ENCODE measurements at regions not wholly inside any gene's neighbourhood (a gene's known extent, or its start where the extent isn't known, plus 50 kb on each side); places are given as distances from the start of the nearest gene placed in this dataset.
"Not testable (repeated sequence)": the region's sequence is repeated elsewhere in the genome, so short reads cannot be mapped to it uniquely, and the experiment has no call there.

DNA sequence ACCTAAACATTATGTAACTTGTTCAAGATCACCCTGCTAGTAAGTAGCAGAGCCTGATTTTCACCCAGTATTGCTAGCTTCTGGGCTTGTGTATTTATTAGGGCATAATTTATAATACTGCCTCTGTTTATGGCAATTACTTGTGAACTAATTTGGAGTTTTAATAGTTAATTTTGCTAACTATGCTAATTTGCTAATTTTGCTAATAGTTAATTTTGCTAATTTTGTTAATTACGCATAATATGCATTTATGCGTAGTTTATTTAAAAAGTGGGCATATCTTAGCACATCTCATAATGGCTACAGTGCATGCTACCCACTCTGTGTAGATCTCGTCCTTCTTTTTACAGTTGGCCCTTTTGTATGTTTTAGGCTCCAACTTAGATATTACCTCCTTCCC, 898.1 kb upstream of the EPHA5 start:
- H3K4me3 ChIP-seq (ENCODE audit: low read depth, low read length) = no peak overlapping the region
- H3K36me3 ChIP-seq (ENCODE audit: control insufficient read depth, insufficient read depth, low read length) = no peaks in the 10 kb centered on the region
- no peak for DNase-seq (ENCODE audit: low read depth)
- TF ChIP-seq, protein P1, sequence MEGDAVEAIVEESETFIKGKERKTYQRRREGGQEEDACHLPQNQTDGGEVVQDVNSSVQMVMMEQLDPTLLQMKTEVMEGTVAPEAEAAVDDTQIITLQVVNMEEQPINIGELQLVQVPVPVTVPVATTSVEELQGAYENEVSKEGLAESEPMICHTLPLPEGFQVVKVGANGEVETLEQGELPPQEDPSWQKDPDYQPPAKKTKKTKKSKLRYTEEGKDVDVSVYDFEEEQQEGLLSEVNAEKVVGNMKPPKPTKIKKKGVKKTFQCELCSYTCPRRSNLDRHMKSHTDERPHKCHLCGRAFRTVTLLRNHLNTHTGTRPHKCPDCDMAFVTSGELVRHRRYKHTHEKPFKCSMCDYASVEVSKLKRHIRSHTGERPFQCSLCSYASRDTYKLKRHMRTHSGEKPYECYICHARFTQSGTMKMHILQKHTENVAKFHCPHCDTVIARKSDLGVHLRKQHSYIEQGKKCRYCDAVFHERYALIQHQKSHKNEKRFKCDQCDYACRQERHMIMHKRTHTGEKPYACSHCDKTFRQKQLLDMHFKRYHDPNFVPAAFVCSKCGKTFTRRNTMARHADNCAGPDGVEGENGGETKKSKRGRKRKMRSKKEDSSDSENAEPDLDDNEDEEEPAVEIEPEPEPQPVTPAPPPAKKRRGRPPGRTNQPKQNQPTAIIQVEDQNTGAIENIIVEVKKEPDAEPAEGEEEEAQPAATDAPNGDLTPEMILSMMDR (IDR thresholded peaks at IDR 0.05; ENCODE audit: insufficient read depth, low read length, poor library complexity, severe bottlenecking) = no peak
- no peaks in the 10 kb centered on the region for H3K27me3 ChIP-seq (ENCODE audit: control insufficient read depth, insufficient read depth, low read length)

DNA sequence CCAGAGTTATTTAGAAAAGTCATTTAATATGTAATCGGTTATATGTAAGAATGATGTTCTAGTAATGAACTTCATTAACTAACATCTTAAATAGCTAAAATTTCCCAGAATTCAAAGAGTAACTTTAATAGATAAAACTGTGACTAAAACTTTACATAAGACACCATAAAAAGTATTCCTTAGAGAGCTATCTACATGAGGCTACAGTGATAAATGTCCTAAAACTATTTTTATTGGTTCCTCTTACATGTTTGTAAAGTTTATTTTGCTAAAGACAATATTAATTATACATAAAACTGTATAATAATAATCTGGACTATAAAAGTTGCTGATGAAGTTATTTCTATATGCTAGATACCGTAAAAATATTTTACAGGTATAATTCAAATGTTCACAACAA, 897.7 kb upstream of the EPHA5 start:
- H3K36me3 ChIP-seq (ENCODE audit: control insufficient read depth, insufficient read depth, low read length) = no peaks in the 10 kb centered on the region
- no peak for DNase-seq (ENCODE audit: low read depth)
- no peak overlapping the region for H3K4me3 ChIP-seq (ENCODE audit: low read depth, low read length)
- no peaks in the 10 kb centered on the region for H3K27me3 ChIP-seq (ENCODE audit: control insufficient read depth, insufficient read depth, low read length)
- TF ChIP-seq, protein P1 (IDR thresholded peaks at IDR 0.05; ENCODE audit: insufficient read depth, low read length, poor library complexity, severe bottlenecking) = no peak

DNA sequence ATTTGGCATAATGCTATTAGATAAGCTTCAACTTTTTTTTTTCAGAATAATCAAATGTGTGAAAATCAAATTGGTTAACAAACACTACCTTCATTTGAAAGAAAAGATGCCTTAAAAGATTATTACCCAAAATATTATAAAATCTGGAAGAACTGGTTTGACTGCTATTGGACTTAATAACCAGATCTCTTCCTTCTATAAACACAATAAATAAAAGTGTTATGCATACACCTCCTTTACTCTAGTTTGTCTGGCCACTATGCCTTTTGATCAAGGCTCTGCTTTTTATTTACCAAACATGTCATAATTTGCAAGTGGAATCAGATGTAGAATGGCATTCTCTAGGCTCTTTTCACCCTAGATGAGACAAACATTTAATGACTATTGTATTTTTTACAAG, 897.3 kb upstream of the EPHA5 start:
- TF ChIP-seq, protein P1 (IDR thresholded peaks at IDR 0.05; ENCODE audit: insufficient read depth, low read length, poor library complexity, severe bottlenecking) = no peak
- Histone ChIP-seq H3K27me3 (ENCODE audit: control insufficient read depth, insufficient read depth, low read length) (no peaks in the 10 kb centered on the region), H3K4me3 (ENCODE audit: low read depth, low read length) (no peak overlapping the region)

DNA sequence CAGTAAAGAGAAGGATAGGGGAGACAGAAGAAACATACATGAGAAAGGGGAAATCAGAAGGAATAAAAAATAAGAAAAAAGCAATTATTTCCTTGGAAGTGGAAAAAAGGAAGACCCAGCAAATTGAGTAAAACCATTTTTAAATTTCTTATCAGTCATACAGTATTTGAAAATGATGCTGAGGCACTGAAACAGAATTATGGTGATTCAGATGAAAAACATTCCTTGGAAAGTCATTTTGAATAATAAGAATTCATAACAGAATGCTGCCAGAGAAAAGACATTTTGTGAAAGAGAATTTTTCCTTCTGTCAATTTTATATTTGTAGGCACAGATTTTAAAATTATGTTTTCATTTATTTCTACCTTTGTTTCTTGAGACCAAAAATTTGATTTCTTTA, 895.5 kb upstream of the EPHA5 start:
- TF ChIP-seq, protein P1 (IDR thresholded peaks at IDR 0.05; ENCODE audit: insufficient read depth, low read length, poor library complexity, severe bottlenecking) = no peak
- DNase-seq (ENCODE audit: low read depth) = no peak
- Histone ChIP-seq H3K36me3 (ENCODE audit: control insufficient read depth, insufficient read depth, low read length) (no peaks in the 10 kb centered on the region), H3K4me3 (ENCODE audit: low read depth, low read length) (no peak overlapping the region), H3K27me3 (ENCODE audit: control insufficient read depth, insufficient read depth, low read length) (no peaks in the 10 kb centered on the region)

More for the DNA sequence above, 897.3 kb upstream of the EPHA5 start:
- no peaks in the 10 kb centered on the region for H3K36me3 ChIP-seq (ENCODE audit: control insufficient read depth, insufficient read depth, low read length)
- DNase-seq (ENCODE audit: low read depth) = no peak

DNA sequence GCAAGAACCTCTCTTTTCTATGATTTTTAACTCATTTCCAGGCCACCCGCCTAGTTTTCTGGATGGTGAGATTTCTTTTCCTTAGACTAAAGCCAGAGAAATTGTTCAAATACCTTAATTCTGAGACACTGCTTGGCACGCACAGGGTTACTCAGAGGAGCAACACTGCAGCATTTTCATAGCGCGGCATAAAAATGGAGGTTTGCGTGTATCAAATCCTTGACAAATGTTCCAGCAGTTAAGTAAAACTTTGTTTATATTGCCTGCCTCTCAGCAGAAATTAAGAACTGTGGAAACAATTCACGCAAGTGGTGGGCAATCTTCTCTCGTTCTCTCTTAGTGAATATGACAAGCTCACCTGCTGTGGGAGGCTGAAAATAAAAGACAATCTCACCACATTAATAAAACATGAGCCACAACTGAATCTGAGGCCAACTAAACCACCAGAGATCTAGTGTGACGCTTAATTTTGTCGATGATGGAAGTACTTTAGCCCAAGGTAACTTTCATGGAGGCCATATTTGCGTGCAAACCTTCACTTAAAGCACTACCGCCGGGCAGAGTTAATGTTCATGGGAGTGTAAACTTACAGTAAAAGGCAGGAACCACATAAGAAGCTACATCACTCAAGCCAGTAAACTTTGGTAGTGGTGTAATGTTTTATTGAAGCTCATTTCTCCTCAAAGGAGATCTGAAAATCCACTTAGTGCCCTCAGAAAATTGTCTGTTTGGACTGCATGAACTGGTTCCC, 894.8 kb upstream of the EPHA5 start:
- H3K36me3 ChIP-seq (ENCODE audit: control insufficient read depth, insufficient read depth, low read length) = no peaks in the 10 kb centered on the region
- no peaks in the 10 kb centered on the region for H3K27me3 ChIP-seq (ENCODE audit: control insufficient read depth, insufficient read depth, low read length)
- no peak overlapping the region for H3K4me3 ChIP-seq (ENCODE audit: low read depth, low read length)
- TF ChIP-seq, protein P1 (IDR thresholded peaks at IDR 0.05; ENCODE audit: insufficient read depth, low read length, poor library complexity, severe bottlenecking) = no peak
- DNase-seq (ENCODE audit: low read depth) = no peak

DNA sequence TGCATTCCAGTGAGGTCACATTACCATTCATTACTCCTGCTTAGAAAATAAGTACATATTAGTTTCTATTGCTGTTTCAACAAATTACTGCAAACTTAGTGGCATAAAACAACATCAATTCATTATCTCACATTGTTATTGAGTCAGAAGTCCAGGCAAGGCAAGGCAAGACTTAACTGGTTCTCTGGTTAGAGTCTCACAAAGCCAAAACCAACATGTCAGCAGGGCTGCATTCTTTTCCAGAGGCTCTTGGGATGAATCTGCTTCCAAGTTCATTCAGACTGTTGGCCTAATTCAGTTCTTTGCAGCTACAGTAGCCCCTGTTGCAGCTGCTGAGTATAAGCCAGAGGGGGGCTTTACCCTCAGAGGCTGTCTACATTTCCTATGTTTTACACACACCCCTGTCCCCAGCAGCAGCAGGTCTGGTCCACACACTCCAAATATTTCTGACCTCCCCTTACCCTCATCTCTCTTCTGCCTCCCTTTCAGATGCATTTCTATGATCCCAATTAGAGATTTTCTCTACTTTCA, 892.1 kb upstream of the EPHA5 start:
- DNase-seq (ENCODE audit: low read depth) = no peak
- Histone ChIP-seq H3K36me3 (ENCODE audit: control insufficient read depth, insufficient read depth, low read length) (no peaks in the 10 kb centered on the region), H3K4me3 (ENCODE audit: low read depth, low read length) (no peak overlapping the region), H3K27me3 (ENCODE audit: control insufficient read depth, insufficient read depth, low read length) (no peaks in the 10 kb centered on the region)
- TF ChIP-seq, protein P1 (IDR thresholded peaks at IDR 0.05; ENCODE audit: insufficient read depth, low read length, poor library complexity, severe bottlenecking) = no peak

DNA sequence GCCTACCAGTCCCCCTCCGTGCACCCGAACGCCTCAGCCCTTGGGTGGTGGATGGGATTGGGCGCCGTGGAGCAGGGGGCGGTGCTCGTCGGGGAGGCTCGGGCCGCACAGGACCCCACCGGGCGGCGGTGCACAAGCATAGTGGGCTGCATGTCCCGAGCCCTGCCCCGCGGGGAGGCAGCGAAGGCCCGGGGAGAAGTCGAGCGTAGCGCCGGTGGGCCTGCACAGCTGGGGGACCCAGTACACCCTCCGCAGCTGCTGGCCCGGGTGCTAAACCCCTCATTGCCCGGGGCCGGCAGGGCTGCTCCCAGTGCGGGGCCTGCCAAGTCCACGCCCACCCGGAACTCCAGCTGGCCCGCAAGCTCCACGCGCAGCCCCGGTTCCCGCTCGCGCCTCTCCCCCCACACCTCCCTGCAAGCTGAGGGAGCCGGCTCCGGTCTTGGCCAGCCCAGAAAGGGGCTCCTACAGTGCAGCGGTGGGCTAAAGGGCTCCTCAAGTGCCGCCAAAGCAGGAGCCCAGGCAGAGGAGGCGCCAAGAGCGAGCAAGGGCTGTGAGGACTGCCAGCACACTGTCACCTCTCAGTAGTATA, 891.3 kb upstream of the EPHA5 start:
- not testable (repeated sequence) for DNase-seq (ENCODE audit: low read depth); H3K36me3 ChIP-seq (ENCODE audit: control insufficient read depth, insufficient read depth, low read length); H3K27me3 ChIP-seq (ENCODE audit: control insufficient read depth, insufficient read depth, low read length); H3K4me3 ChIP-seq (ENCODE audit: low read depth, low read length)
